ENCODE measurements at regions not wholly inside any gene's neighbourhood (a gene's known extent, or its start where the extent isn't known, plus 50 kb on each side); places are given as distances from the start of the nearest gene placed in this dataset.

DNA sequence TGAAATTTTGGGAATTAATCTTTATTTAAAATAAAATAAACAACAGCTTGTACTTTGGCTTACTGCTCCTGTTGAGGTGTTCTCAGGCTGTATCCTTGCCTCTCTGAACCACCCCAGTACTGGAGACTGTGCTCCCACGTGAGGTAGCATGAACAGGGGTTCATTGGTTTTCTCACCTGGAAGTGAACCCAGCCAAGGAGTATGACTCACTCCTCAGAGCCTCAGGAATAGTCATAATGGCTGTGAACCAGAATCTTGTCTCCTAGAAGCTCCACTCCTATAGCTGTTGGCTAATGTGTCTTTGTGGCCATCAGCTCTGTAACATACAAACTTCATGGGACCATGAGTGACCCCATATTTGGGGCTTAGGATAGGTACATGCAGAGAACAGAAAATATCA lies 122.5 kb upstream of the ST8SIA2 start:
- Histone ChIP-seq H3K27me3 (ENCODE audit: insufficient read depth, low read length) (no peaks in the 10 kb centered on the region), H3K36me3 (ENCODE audit: insufficient read depth, low read depth, low read length) (no peaks in the 10 kb centered on the region), H3K4me3 (ENCODE audit: low read length) (no peak overlapping the region), H3K9me3 (ENCODE audit: insufficient read depth, low read depth, low read length) (no peaks in the 10 kb centered on the region), H3K4me1 (ENCODE audit: insufficient read depth, low read length) (peaks cover 7% of the 10 kb centered on the region; the same call in 1 of the 2 replicates), H3K27ac (ENCODE audit: low read length) (no peak overlapping the region), H3K9ac (ENCODE audit: low read depth, low read length) (no peak overlapping the region)

DNA sequence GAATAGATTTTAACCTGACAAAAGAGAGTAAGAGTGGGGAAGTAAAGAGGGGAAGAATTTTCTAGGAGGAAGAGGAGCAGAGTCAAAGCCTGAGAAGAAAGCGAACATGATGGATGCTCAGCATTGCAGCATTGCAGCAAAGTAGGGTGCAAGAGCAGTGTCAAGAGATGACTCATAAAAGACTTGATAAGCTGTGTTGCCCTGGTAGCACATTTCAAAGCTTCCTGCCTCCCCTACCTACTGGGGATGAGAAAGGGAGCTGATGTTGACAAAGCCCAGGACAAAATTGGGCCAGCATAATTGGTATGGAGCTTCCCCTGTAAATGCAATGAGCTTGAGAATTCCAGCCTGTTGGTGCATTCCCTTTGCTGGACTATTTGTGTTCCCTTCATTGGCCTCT lies 121.6 kb upstream of the ST8SIA2 start:
- Histone ChIP-seq H3K9me3 (ENCODE audit: insufficient read depth, low read depth, low read length) (no peaks in the 10 kb centered on the region), H3K27ac (ENCODE audit: low read length) (no peak overlapping the region), H3K36me3 (ENCODE audit: insufficient read depth, low read depth, low read length) (no peaks in the 10 kb centered on the region), H3K4me3 (ENCODE audit: low read length) (no peak overlapping the region), H3K27me3 (ENCODE audit: insufficient read depth, low read length) (no peaks in the 10 kb centered on the region), H3K4me1 (ENCODE audit: insufficient read depth, low read length) (peaks cover 7% of the 10 kb centered on the region; the same call in 1 of the 2 replicates), H3K9ac (ENCODE audit: low read depth, low read length) (no peak overlapping the region)

DNA sequence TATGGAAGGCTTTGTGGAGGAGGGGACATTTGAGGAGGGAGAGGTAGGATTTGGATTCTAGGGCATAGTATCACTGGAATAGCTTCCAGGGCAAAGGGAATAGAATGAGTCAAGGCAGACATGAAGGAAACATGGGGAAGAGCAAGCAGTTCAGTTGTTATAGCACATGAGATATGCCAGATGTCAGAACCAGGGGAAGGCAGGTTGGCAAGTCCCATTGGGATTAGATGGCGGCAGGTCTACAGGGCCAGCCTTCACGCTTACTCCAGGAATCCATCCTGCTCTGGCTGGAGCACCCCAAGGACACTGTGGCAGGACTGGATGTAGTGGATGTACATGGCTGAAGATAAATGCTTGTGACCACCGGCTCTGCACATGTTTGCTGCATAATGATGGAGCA lies 120.4 kb upstream of the ST8SIA2 start:
- Histone ChIP-seq H3K9ac (ENCODE audit: low read depth, low read length) (no peak overlapping the region), H3K27ac (ENCODE audit: low read length) (no peak overlapping the region)

DNA sequence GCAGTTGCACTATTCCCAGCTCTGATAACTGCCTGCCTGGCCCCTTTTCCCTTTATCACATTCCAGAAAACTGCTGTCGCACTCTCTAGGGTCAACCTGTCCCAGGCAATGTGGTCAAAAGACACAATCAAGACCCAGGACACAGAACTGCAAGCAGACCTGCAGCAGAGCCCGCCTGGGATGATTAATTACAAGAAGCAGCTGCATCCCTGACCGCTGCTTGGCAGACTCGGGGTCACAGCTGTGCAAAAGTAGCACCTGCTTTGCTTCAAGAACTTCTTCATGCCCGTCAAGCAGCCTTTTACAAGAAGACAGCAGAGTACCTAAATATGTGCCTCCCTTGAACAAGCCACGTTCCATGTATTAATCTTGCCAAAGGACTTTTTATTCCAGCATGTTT lies 120.0 kb upstream of the ST8SIA2 start:
- no peak overlapping the region for H3K9ac ChIP-seq (ENCODE audit: low read depth, low read length)
- no peaks in the 10 kb centered on the region for H3K36me3 ChIP-seq (ENCODE audit: insufficient read depth, low read depth, low read length)
- H3K27me3 ChIP-seq (ENCODE audit: insufficient read depth, low read length) = no peaks in the 10 kb centered on the region
- no peak overlapping the region for H3K27ac ChIP-seq (ENCODE audit: low read length)
- H3K9me3 ChIP-seq (ENCODE audit: insufficient read depth, low read depth, low read length) = no peaks in the 10 kb centered on the region
- peaks cover 7% of the 10 kb centered on the region; the same call in 1 of the 2 replicates for H3K4me1 ChIP-seq (ENCODE audit: insufficient read depth, low read length)
- H3K4me3 ChIP-seq (ENCODE audit: low read length) = no peak overlapping the region

More for the DNA sequence above, 120.4 kb upstream of the ST8SIA2 start:
- no peak overlapping the region for H3K4me3 ChIP-seq (ENCODE audit: low read length)
- peaks cover 7% of the 10 kb centered on the region; the same call in 1 of the 2 replicates for H3K4me1 ChIP-seq (ENCODE audit: insufficient read depth, low read length)
- H3K9me3 ChIP-seq (ENCODE audit: insufficient read depth, low read depth, low read length) = no peaks in the 10 kb centered on the region
- H3K36me3 ChIP-seq (ENCODE audit: insufficient read depth, low read depth, low read length) = no peaks in the 10 kb centered on the region
- no peaks in the 10 kb centered on the region for H3K27me3 ChIP-seq (ENCODE audit: insufficient read depth, low read length)

DNA sequence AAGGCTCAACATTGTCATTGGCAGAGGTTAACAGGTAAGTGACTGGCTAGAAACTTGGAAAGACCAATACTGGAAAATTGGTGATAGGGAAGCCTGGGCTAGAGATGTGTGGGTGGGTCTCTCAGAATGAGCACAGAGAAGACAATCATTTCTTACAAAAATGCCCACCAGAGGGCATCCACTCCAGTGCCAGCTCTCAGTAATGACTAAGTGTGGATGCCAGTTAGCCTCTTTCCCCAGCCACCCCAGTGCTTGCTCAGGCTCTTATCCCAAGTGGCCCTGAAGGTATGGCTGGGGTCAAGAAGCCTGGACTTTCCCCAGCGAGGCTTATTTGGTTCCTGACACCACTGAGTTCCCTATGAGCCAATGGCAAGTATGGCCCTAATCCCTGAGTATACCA lies 115.9 kb upstream of the ST8SIA2 start:
- no peaks in the 10 kb centered on the region for H3K27me3 ChIP-seq (ENCODE audit: insufficient read depth, low read length)
- no peak overlapping the region for H3K27ac ChIP-seq (ENCODE audit: low read length)
- no peaks in the 10 kb centered on the region for H3K4me1 ChIP-seq (ENCODE audit: insufficient read depth, low read length)
- H3K4me3 ChIP-seq (ENCODE audit: low read length) = no peak overlapping the region
- no peaks in the 10 kb centered on the region for H3K36me3 ChIP-seq (ENCODE audit: insufficient read depth, low read depth, low read length)
- no peak overlapping the region for H3K9ac ChIP-seq (ENCODE audit: low read depth, low read length)
- no peaks in the 10 kb centered on the region for H3K9me3 ChIP-seq (ENCODE audit: insufficient read depth, low read depth, low read length)

DNA sequence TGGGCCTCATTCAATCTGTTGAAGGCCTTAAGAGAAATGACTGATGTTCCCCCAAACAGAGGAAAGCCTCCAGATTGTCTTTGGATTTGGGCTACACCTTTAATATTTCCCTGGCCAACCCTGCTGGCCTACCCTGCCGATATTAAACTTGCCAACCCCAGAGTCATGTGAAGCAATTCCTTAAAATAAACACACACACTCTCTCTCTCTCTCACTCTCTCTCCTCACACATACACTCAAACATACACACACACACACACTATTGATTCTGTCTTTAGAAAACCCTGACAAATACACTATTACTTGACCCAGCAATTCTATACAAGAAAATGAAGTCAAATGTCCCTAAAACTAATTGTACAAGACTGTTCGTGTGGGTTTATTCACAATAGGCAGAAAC lies 109.9 kb upstream of the ST8SIA2 start:
- Histone ChIP-seq H3K4me3 (ENCODE audit: low read length) (no peak overlapping the region), H3K27ac (ENCODE audit: low read length) (no peak overlapping the region), H3K4me1 (ENCODE audit: insufficient read depth, low read length) (no peaks in the 10 kb centered on the region), H3K9me3 (ENCODE audit: insufficient read depth, low read depth, low read length) (no peaks in the 10 kb centered on the region), H3K36me3 (ENCODE audit: insufficient read depth, low read depth, low read length) (no peaks in the 10 kb centered on the region), H3K9ac (ENCODE audit: low read depth, low read length) (no peak overlapping the region), H3K27me3 (ENCODE audit: insufficient read depth, low read length) (no peaks in the 10 kb centered on the region)

DNA sequence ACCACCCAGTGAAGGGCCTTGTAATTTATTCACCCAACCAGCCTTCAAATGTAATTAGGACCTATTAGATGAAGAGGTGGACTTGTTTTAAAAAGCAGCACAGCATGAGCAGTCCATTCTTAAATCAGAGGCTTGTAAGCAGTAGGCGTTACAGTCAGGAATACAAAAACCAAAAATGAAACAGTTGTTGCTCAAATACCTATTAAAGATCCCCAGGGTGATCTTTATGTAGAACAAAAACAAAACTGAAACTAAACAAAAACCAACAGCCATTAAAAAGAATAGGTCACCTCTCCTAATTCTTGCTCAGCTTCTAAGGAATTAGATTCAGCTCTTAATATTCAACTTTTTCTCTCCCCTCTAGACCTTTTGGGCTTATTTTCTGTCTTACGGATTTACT lies 104.9 kb upstream of the ST8SIA2 start:
- H3K27ac ChIP-seq (ENCODE audit: low read length) = no peak overlapping the region
- no peak overlapping the region for H3K9ac ChIP-seq (ENCODE audit: low read depth, low read length)
- peaks cover 5% of the 10 kb centered on the region for H3K4me1 ChIP-seq (ENCODE audit: insufficient read depth, low read length)
- no peaks in the 10 kb centered on the region for H3K36me3 ChIP-seq (ENCODE audit: insufficient read depth, low read depth, low read length)
- H3K4me3 ChIP-seq (ENCODE audit: low read length) = no peak overlapping the region
- H3K9me3 ChIP-seq (ENCODE audit: insufficient read depth, low read depth, low read length) = no peaks in the 10 kb centered on the region
- H3K27me3 ChIP-seq (ENCODE audit: insufficient read depth, low read length) = no peaks in the 10 kb centered on the region

DNA sequence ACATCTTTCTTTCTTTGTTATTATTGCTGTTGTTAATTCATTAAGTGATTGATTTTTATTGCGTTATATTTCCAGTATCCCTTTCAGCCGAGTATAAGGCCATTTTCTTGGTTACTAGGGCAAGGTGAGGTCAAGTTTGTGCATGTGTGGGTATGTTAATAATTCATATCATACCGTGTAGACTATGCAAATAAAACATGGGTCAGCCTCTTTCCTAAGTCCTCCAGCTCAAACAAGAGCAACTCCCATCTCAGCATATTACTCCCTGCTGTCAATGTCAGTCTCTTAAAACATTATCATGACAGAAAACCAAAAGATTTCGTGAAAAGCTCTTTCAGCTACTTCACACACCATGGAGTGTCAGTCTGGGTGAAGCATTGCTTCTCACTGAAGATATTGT lies 103.9 kb upstream of the ST8SIA2 start:
- no peaks in the 10 kb centered on the region for H3K36me3 ChIP-seq (ENCODE audit: insufficient read depth, low read depth, low read length)
- H3K4me1 ChIP-seq (ENCODE audit: insufficient read depth, low read length) = peaks cover 5% of the 10 kb centered on the region
- H3K27ac ChIP-seq (ENCODE audit: low read length) = no peak overlapping the region
- no peaks in the 10 kb centered on the region for H3K27me3 ChIP-seq (ENCODE audit: insufficient read depth, low read length)
- no peak overlapping the region for H3K4me3 ChIP-seq (ENCODE audit: low read length)
- H3K9ac ChIP-seq (ENCODE audit: low read depth, low read length) = no peak overlapping the region
- H3K9me3 ChIP-seq (ENCODE audit: insufficient read depth, low read depth, low read length) = no peaks in the 10 kb centered on the region

DNA sequence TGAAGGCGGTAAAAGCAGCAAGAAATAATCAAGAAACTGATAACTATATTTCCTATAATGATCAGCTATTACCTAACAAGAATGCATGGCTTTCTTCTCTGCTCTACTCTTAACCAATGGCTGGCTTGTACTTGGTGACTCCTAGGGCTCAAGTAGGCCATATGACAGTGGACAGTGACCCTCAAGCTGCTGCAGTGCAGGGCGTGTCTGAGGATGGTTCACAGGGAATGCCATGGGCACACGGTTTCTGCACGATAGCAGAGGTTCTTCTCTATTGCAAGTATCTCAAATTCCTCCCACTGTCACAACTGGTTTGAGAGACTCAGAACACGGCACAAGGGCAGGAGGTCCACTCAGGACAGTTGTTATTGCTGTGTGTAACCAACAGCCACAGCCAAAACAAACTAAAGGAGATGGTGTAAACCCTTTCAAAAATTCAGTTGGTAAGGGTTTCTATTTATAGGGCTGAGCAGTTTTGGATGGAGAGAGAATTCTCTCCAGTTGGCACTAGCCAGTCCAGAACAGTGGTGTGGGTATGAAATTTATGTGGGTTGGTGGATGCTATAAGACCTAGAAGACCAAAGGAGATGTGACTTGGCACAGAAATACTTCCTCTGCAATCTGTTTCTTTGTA lies 103.2 kb upstream of the ST8SIA2 start:
- Histone ChIP-seq H3K27ac (ENCODE audit: low read length) (no peak overlapping the region), H3K4me1 (ENCODE audit: insufficient read depth, low read length) (peaks cover 5% of the 10 kb centered on the region), H3K9me3 (ENCODE audit: insufficient read depth, low read depth, low read length) (no peaks in the 10 kb centered on the region), H3K36me3 (ENCODE audit: insufficient read depth, low read depth, low read length) (no peaks in the 10 kb centered on the region), H3K4me3 (ENCODE audit: low read length) (no peak overlapping the region), H3K9ac (ENCODE audit: low read depth, low read length) (no peak overlapping the region), H3K27me3 (ENCODE audit: insufficient read depth, low read length) (no peaks in the 10 kb centered on the region)

DNA sequence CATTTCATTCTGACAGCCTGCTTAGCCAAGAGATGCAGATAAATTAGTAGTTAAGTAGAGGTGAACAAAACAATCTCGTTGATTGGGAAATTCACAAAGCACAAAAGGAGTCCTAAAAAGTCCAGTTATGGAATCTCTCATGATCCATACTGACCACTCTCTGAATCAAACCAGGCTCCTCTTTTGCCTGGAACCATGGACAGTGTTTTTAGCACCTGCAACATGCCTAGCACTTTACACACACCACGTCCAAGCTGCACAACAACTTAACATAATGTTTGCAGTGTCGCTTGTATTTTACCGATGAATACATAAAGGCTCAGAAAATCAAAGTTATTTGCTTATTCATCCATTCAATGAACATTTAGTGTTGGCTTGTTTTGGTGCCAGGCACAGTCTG lies 101.8 kb upstream of the ST8SIA2 start:
- Histone ChIP-seq H3K27ac (ENCODE audit: low read length) (no peak overlapping the region), H3K36me3 (ENCODE audit: insufficient read depth, low read depth, low read length) (no peaks in the 10 kb centered on the region), H3K9me3 (ENCODE audit: insufficient read depth, low read depth, low read length) (no peaks in the 10 kb centered on the region), H3K4me1 (ENCODE audit: insufficient read depth, low read length) (peaks cover 5% of the 10 kb centered on the region), H3K27me3 (ENCODE audit: insufficient read depth, low read length) (no peaks in the 10 kb centered on the region), H3K4me3 (ENCODE audit: low read length) (no peak overlapping the region), H3K9ac (ENCODE audit: low read depth, low read length) (no peak overlapping the region)

DNA sequence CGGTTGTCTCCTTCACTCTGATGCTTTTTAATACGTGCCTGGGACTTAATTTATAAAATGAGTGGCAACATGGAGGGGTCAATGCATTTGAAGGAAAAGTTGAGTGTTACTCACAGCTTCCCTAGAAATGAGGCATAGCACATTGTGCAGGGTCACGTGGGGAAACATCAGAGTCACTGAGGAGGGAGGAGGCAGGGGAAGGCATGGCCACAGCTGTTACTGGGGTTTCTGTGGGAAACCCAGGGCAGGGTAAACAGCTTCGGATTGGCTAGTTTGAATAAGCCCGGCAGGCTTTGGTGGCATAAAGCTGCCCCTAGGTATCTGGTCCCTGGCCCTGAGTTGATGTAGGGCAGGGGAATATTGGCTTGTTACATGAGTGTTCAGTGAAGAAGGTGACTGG lies 98.9 kb upstream of the ST8SIA2 start:
- H3K9me3 ChIP-seq (ENCODE audit: insufficient read depth, low read depth, low read length) = no peaks in the 10 kb centered on the region

DNA sequence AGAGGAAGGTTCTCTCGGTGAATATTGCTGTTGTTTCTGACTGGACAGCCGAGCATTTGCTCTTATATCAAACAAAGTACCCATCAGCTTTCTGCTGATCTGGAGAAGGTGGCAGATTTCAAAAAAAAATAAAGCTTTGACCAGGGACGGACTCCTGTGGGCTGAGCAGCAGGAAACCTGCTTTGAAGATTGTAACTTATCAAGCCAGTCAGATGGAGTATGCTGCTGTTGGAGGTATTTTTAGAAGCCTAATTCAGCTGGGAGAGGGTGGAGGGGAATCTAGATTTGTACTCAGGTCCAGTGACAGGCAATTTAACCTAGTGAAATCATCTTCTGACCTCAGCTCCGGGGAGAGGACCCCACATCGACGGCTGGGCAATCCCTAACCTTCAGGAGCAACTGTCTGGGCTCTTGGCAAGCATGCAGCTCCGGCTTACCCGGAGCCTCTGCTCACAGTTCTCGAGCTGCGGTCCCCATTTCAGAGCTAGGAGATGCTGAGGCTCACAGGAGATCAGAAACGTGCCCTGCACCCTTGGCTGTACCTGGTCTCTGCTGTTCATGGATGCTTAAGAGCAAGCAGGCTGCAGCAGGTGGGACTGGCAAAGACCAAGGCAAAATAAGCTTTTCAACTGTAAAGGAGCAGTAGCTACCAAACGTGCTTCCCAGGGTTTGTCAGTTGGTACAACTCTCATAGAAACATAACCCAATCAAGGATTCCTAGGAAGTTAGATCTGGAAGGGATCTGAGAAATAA lies 89.3 kb upstream of the ST8SIA2 start:
- Histone ChIP-seq H3K36me3 (ENCODE audit: insufficient read depth, low read depth, low read length) (no peaks in the 10 kb centered on the region), H3K4me1 (ENCODE audit: insufficient read depth, low read length) (peaks cover 32% of the 10 kb centered on the region), H3K9me3 (ENCODE audit: insufficient read depth, low read depth, low read length) (peaks cover 9% of the 10 kb centered on the region; the same call in 1 of the 2 replicates), H3K27ac (ENCODE audit: low read length) (no peak overlapping the region), H3K4me3 (ENCODE audit: low read length) (no peak overlapping the region), H3K27me3 (ENCODE audit: insufficient read depth, low read length) (no peaks in the 10 kb centered on the region; the same call in 1 of the 2 replicates), H3K9ac (ENCODE audit: low read depth, low read length) (no peak overlapping the region)

More for the DNA sequence above, 98.9 kb upstream of the ST8SIA2 start:
- Histone ChIP-seq H3K4me3 (ENCODE audit: low read length) (no peak overlapping the region), H3K36me3 (ENCODE audit: insufficient read depth, low read depth, low read length) (no peaks in the 10 kb centered on the region), H3K27me3 (ENCODE audit: insufficient read depth, low read length) (no peaks in the 10 kb centered on the region), H3K27ac (ENCODE audit: low read length) (no peak overlapping the region), H3K4me1 (ENCODE audit: insufficient read depth, low read length) (peaks cover 5% of the 10 kb centered on the region), H3K9ac (ENCODE audit: low read depth, low read length) (no peak overlapping the region)

Measured in iPS-20b (cell line).